GM21619 (cell line): ENCODE measurements at regions not wholly inside any gene's neighbourhood (a gene's known extent, or its start where the extent isn't known, plus 50 kb on each side); places are given as distances from the start of the nearest gene placed in this dataset.

Experiments
- ATAC-seq: cut with Tn5 transposase; IDR thresholded peaks from one replicate; pipeline ENCODE4 v1.9.1; 2021; ENCODE audit not compliant: unreplicated experiment

- no peak for ATAC-seq
These were observed 626.3 kb downstream of the TBC1D22A start for GRCh38 chr22:47388778-47389177.

GRCh38 chr22:47388331-47388730, 625.9 kb downstream of the TBC1D22A start:
- no peak for ATAC-seq

GRCh38 chr22:47386812-47387510, 624.5 kb downstream of the TBC1D22A start:
- no peak for ATAC-seq

GRCh38 chr22:47384977-47385376, 622.5 kb downstream of the TBC1D22A start:
- ATAC-seq, result no peak

GRCh38 chr22:47382164-47382890, 619.9 kb downstream of the TBC1D22A start:
- ATAC-seq, result no peak

GRCh38 chr22:47381240-47381639, 618.8 kb downstream of the TBC1D22A start:
- no peak for ATAC-seq

GRCh38 chr22:47380692-47381091, 618.2 kb downstream of the TBC1D22A start:
- ATAC-seq, result no peak

GRCh38 chr22:47379037-47379436, 616.6 kb downstream of the TBC1D22A start:
- no peak for ATAC-seq

GRCh38 chr22:47377926-47378560, 615.6 kb downstream of the TBC1D22A start:
- no peak for ATAC-seq

- ATAC-seq, result no peak
These were observed 614.6 kb downstream of the TBC1D22A start for GRCh38 chr22:47376901-47377505.

GRCh38 chr22:47376322-47376700, 613.9 kb downstream of the TBC1D22A start:
- ATAC-seq, result no peak

- no peak for ATAC-seq
These were observed 613.3 kb downstream of the TBC1D22A start for GRCh38 chr22:47375621-47376321.

GRCh38 chr22:47374901-47375575, 612.6 kb downstream of the TBC1D22A start:
- ATAC-seq, result no peak

GRCh38 chr22:47374273-47374771, 611.9 kb downstream of the TBC1D22A start:
- ATAC-seq, result no peak

- no peak for ATAC-seq
These were observed 611.3 kb downstream of the TBC1D22A start for GRCh38 chr22:47373648-47374272.

GRCh38 chr22:47372596-47373385, 610.3 kb downstream of the TBC1D22A start:
- ATAC-seq, result no peak

GRCh38 chr22:47372111-47372581, 609.7 kb downstream of the TBC1D22A start:
- ATAC-seq, result no peak

GRCh38 chr22:47371263-47372090, 609.0 kb downstream of the TBC1D22A start:
- ATAC-seq, result no peak
